B cell (primary cell): ENCODE measurements at regions not wholly inside any gene's neighbourhood (a gene's known extent, or its start where the extent isn't known, plus 50 kb on each side); places are given as distances from the start of the nearest gene placed in this dataset.

Experiments
- ATAC-seq: fragments of 200-7000 bp; cut with Tn5 transposase; one replicate; pipeline ENCODE4 v1.10.0; 2021; ENCODE audit warnings: low read depth, mild to moderate bottlenecking, moderate number of reproducible peaks, moderate library complexity
- CTCF ChIA-PET: fragments of 350-600 bp; sonication (Branson Sonifier 250); formaldehyde crosslinking; loops from one replicate; lab custom pipeline; 2021; ENCODE audit warnings: antibody characterized with exemption, inconsistent platforms; lab: Charles Lee
- POLR2A ChIA-PET: fragments of 350-600 bp; sonication (Branson Sonifier 250); formaldehyde crosslinking; loops from one replicate; lab custom pipeline; 2021; ENCODE audit warnings: antibody characterized with exemption; lab: Charles Lee
- DNase-seq: peaks from one replicate; pipeline ENCODE4 v3.0.0; 2013
- H2AFZ ChIP-seq: 2 replicates; pipeline ENCODE4 v1.6.1; 2012; ENCODE audit warnings: mild to moderate bottlenecking, low read depth, low read length; ENCODE audit not compliant: insufficient read depth, poor library complexity, severe bottlenecking
- H3K27ac ChIP-seq, 2 donors: 1 replicate in 1 of 2; 2 replicates in 1 of 2; pipeline ENCODE4 v1.5.1; 2012 to 2013; ENCODE audit warnings: low read length in 2 of 2, mild to moderate bottlenecking in 2 of 2, moderate library complexity in 1 of 2
- H3K27me3 ChIP-seq, 4 experiments: fragments of 200-600 bp in 1 of 4; sonication (generic) in 1 of 4; replicated peaks in 1 of 4; 1 replicate in 2 of 4; 2 replicates in 2 of 4; pipeline versions ENCODE4 v1.6.1 to v1.7.0; 2013 to 2016; ENCODE audit warnings: low read length in 3 of 4, mild to moderate bottlenecking in 2 of 4, mixed read lengths in 1 of 4, moderate library complexity in 1 of 4; ENCODE audit not compliant: insufficient read depth in 4 of 4, control insufficient read depth in 3 of 4; ENCODE audit errors: control extremely low read depth in 1 of 4
- H3K36me3 ChIP-seq, 2 experiments: replicated peaks in 1 of 2; 1 replicate in 1 of 2; 2 replicates in 1 of 2; pipeline versions ENCODE4 v1.6.1 to v1.7.1; 2013; ENCODE audit warnings: low read length in 1 of 2; ENCODE audit not compliant: insufficient read depth in 2 of 2, control insufficient read depth in 1 of 2; ENCODE audit errors: control extremely low read depth in 1 of 2, extremely low read depth in 1 of 2
- H3K4me1 ChIP-seq, 2 donors: fragments of 200-600 bp in 1 of 2; sonication (generic) in 1 of 2; 1 replicate in 1 of 2; 2 replicates in 1 of 2; pipeline versions ENCODE4 v1.5.1 to v1.6.1; 2013 to 2017; ENCODE audit warnings: low read length in 2 of 2; ENCODE audit not compliant: control insufficient read depth in 2 of 2, insufficient read depth in 2 of 2
- H3K4me2 ChIP-seq: replicated peaks from 2 replicates; pipeline ENCODE3; 2012; ENCODE audit warnings: mild to moderate bottlenecking, low read depth, low read length; ENCODE audit not compliant: poor library complexity, severe bottlenecking
- H3K4me3 ChIP-seq, 5 experiments: fragments of 200-600 bp in 1 of 5; sonication (generic) in 1 of 5; 1 replicate in 3 of 5; 2 replicates in 2 of 5; pipeline versions ENCODE4 v1.5.1 to v1.7.0; 2011 to 2016; ENCODE audit warnings: low read length in 4 of 5, mild to moderate bottlenecking in 4 of 5, low read depth in 2 of 5, control low read depth in 1 of 5, moderate library complexity in 1 of 5; ENCODE audit not compliant: insufficient read depth in 1 of 5; ENCODE audit errors: control extremely low read depth in 1 of 5, extremely low read depth in 1 of 5
- H3K79me2 ChIP-seq: fragments of 200-600 bp; sonication (generic); one replicate; pipeline ENCODE4 v1.6.0; 2016; ENCODE audit warnings: low read length; ENCODE audit not compliant: control insufficient read depth, insufficient read depth
- H3K9ac ChIP-seq: fragments of 200-600 bp; sonication (generic); 2 replicates; pipeline ENCODE4 v1.6.1; 2017; ENCODE audit warnings: mild to moderate bottlenecking, low read length, moderate library complexity
- H3K9me3 ChIP-seq, 3 donors: one replicate each; pipeline versions ENCODE4 v1.6.1 to v1.7.1; 2013; ENCODE audit warnings: low read length in 2 of 3; ENCODE audit not compliant: control insufficient read depth in 2 of 3, insufficient read depth in 1 of 3; ENCODE audit errors: control extremely low read depth in 1 of 3
- H4K20me1 ChIP-seq: 2 replicates; pipeline ENCODE4 v1.6.0; 2012; ENCODE audit warnings: mild to moderate bottlenecking, low read length; ENCODE audit not compliant: insufficient read depth, control insufficient read depth, poor library complexity, severe bottlenecking
- H3K27ac Mint-ChIP-seq: one replicate; pipeline ENCODE4 v1.8.0; 2021; ENCODE audit warnings: mixed read lengths
- H3K27me3 Mint-ChIP-seq: one replicate; pipeline ENCODE4 v1.8.0; 2021; ENCODE audit warnings: mixed read lengths
- H3K4me1 Mint-ChIP-seq: one replicate; pipeline ENCODE4 v1.8.0; 2021; ENCODE audit warnings: mixed read lengths
- H3K4me3 Mint-ChIP-seq: one replicate; pipeline ENCODE4 v1.8.0; 2021; ENCODE audit warnings: mixed read lengths
- H3K9me3 Mint-ChIP-seq: one replicate; pipeline ENCODE4 v1.8.0; 2022; ENCODE audit warnings: mixed read lengths; ENCODE audit not compliant: insufficient read depth
- CTCF ChIP-seq: fragments of 200-600 bp; IDR thresholded peaks from one replicate; pipeline ENCODE4 v1.8.0; 2022; ENCODE audit warnings: antibody characterized with exemption, mild to moderate bottlenecking
- EZH2 ChIP-seq: IDR thresholded peaks from 2 replicates; pipeline ENCODE4 v1.6.1; 2012; ENCODE audit warnings: borderline replicate concordance, low read depth, mild to moderate bottlenecking, moderate library complexity, low read length; ENCODE audit not compliant: insufficient read depth, poor library complexity, severe bottlenecking
- WGBS: methylation state at CpG from one replicate; pipeline ENCODE4 v1.1.5; 2013; ENCODE audit warnings: missing lambda C conversion rate; ENCODE audit not compliant: insufficient coverage; 5-methylcytosine and 5-hydroxymethylcytosine counted together
- intact Hi-C: fragments of 100-400 bp; cut with micrococcal nuclease; formaldehyde crosslinking; loops from one replicate; pipeline ENCODE4 v1.10.0; 2022

- Histone ChIP-seq H3K4me3 (no peak overlapping the region), H3K4me2 (no peak overlapping the region), H4K20me1 (no peaks in the 10 kb centered on the region), H3K9ac (no peak overlapping the region), H3K27ac (no peak overlapping the region), H2AFZ (no peak overlapping the region), H3K36me3 (no peaks in the 10 kb centered on the region), H3K9me3 (no peaks in the 10 kb centered on the region), H3K4me1 (no peaks in the 10 kb centered on the region), H3K79me2 (no peaks in the 10 kb centered on the region), H3K27me3 (no peaks in the 10 kb centered on the region)
- H3K4me1 Mint-ChIP-seq = peaks cover 5% of the 10 kb centered on the region
- TF ChIP-seq EZH2 (no peak), CTCF (no peak)
- intact Hi-C loops = loop anchor here (10.0 kb wide), 1 partner anchor 891 kb away; no protein-coding TSS in a partner anchor
- ChIA-PET CTCF (no interaction called here), POLR2A (no interaction called here)
- ATAC-seq (no peak), DNase-seq (no peak)
- no peak overlapping the region for H3K4me3 Mint-ChIP-seq
- no peaks in the 10 kb centered on the region for H3K9me3 Mint-ChIP-seq
- H3K27ac Mint-ChIP-seq = no peak overlapping the region
- WGBS = 95% methylated on average over 5 of the region's 6 CpGs
- H3K27me3 Mint-ChIP-seq = no peaks in the 10 kb centered on the region
Observed at GRCh38 chr1:219405531-219406331, 207.2 kb downstream of the ZC3H11B start.

GRCh38 chr1:219404629-219405028, 208.3 kb downstream of the ZC3H11B start:
- Mint-ChIP-seq H3K27ac (no peak overlapping the region), H3K9me3 (no peaks in the 10 kb centered on the region), H3K27me3 (no peaks in the 10 kb centered on the region), H3K4me3 (no peak overlapping the region), H3K4me1 (peaks cover 5% of the 10 kb centered on the region)
- Histone ChIP-seq H3K9ac (no peak overlapping the region), H3K9me3 (peaks cover 0 to 2% (median 0%) of the 10 kb centered on the region in 3 donors), H3K4me1 (no peaks in the 10 kb centered on the region), H2AFZ (no peak overlapping the region), H4K20me1 (no peaks in the 10 kb centered on the region), H3K79me2 (no peaks in the 10 kb centered on the region), H3K27ac (no peak overlapping the region), H3K36me3 (no peaks in the 10 kb centered on the region), H3K4me2 (no peak overlapping the region), H3K27me3 (no peaks in the 10 kb centered on the region), H3K4me3 (no peak overlapping the region)
- no CpG with 5 or more reads among the region's 1 CpG for WGBS
- CTCF ChIA-PET = no interaction called here
- DNase-seq (no peak), ATAC-seq (no peak)
- intact Hi-C loops = loop anchor here (10.0 kb wide), 1 partner anchor 890 kb away; no protein-coding TSS in a partner anchor
- POLR2A ChIA-PET = no interaction called here
- TF ChIP-seq CTCF = no peak
- no peak for TF ChIP-seq EZH2
